ENCODE measurements at regions not wholly inside any gene's neighbourhood (a gene's known extent, or its start where the extent isn't known, plus 50 kb on each side); places are given as distances from the start of the nearest gene placed in this dataset.

- H3K27ac ChIP-seq (ENCODE audit: extremely low read depth, low read depth, low read length), result no peak overlapping the region
- no peak for TF ChIP-seq ZBTB48 (tag by site-specific recombination; IDR thresholded peaks at IDR 0.05)
- TF ChIP-seq KLF16 (tag by site-specific recombination; IDR thresholded peaks at IDR 0.05), result no peak
- no peak for TF ChIP-seq ZNF138 (tag by site-specific recombination; IDR thresholded peaks at IDR 0.05; ENCODE audit: borderline replicate concordance)
- no peak for TF ChIP-seq ZBTB8A (tag by site-specific recombination; IDR thresholded peaks at IDR 0.05)
- TF ChIP-seq ZNF391 (tag by site-specific recombination; IDR thresholded peaks at IDR 0.05; ENCODE audit: borderline replicate concordance, low read depth), result no peak
- no peak for TF ChIP-seq ZEB2 (tag by site-specific recombination; IDR thresholded peaks at IDR 0.05)
- no peak for TF ChIP-seq PATZ1 (tag by site-specific recombination; IDR thresholded peaks at IDR 0.05)
- TF ChIP-seq ZBTB49 (tag by site-specific recombination; IDR thresholded peaks at IDR 0.05; ENCODE audit: low read depth), result no peak
- TF ChIP-seq KLF17 (tag by site-specific recombination; IDR thresholded peaks at IDR 0.05), result no peak
- TF ChIP-seq ZNF341 (tag by site-specific recombination; IDR thresholded peaks at IDR 0.05; ENCODE audit: low read depth), result no peak
- TF ChIP-seq ZNF658 (tag by site-specific recombination; IDR thresholded peaks at IDR 0.05), result no peak
- no peak for TF ChIP-seq ZNF623 (tag by site-specific recombination; IDR thresholded peaks at IDR 0.05)
- no peak for TF ChIP-seq ZNF677 (tag by site-specific recombination; IDR thresholded peaks at IDR 0.05)
- TF ChIP-seq ZNF76 (tag by site-specific recombination; IDR thresholded peaks at IDR 0.05; ENCODE audit: borderline replicate concordance, low read depth), result no peak
- TF ChIP-seq KLF1 (tag by site-specific recombination; IDR thresholded peaks at IDR 0.05), result no peak
- no peak for TF ChIP-seq ZFHX2 (tag by site-specific recombination; conservative IDR thresholded peaks at IDR 0.05)
- no peak for TF ChIP-seq ATF2 (tag by site-specific recombination; IDR thresholded peaks at IDR 0.05; ENCODE audit: low read depth)
- TF ChIP-seq ZNF610 (tag by site-specific recombination; IDR thresholded peaks at IDR 0.05; ENCODE audit: borderline replicate concordance), result no peak
- TF ChIP-seq ZNF530 (tag by site-specific recombination; IDR thresholded peaks at IDR 0.05; ENCODE audit: low read depth), result no peak
- TF ChIP-seq EGR2 (tag by site-specific recombination; IDR thresholded peaks at IDR 0.05; ENCODE audit: low read depth), result no peak
- no peaks in the 10 kb centered on the region for H3K4me1 ChIP-seq (ENCODE audit: control insufficient read depth, insufficient read depth, low read length)
- CTCF ChIA-PET, result interaction anchor here (1.0 kb wide), 1 partner anchor 76 kb away, joined by 3 read pairs; no protein-coding TSS in a partner anchor
- no peak overlapping the region for H3K4me3 ChIP-seq (ENCODE audit: low read depth, low read length)
- H3K9me3 ChIP-seq (ENCODE audit: control insufficient read depth, insufficient read depth, low read depth, low read length), result no peaks in the 10 kb centered on the region
- POLR2A ChIA-PET, result no interaction called here
- H3K36me3 ChIP-seq (ENCODE audit: control insufficient read depth in 2 of 2, insufficient read depth in 1 of 2, low read length in 2 of 2), result no peaks in the 10 kb centered on the region
Measured at GRCh38 chr6:80543151-80543550, 436.7 kb downstream of the BCKDHB start.

GRCh38 chr6:80541886-80542285 is 435.4 kb downstream of the BCKDHB start:
- ChIA-PET CTCF (no interaction called here), POLR2A (no interaction called here)
- TF ChIP-seq PRDM6 (tag by site-specific recombination; IDR thresholded peaks at IDR 0.05) (no peak), ZNF266 (tag by site-specific recombination; IDR thresholded peaks at IDR 0.05; ENCODE audit: low read depth) (no peak), PBX3 (CRISPR knock-in tag; IDR thresholded peaks at IDR 0.05) (no peak)
- Histone ChIP-seq H3K36me3 (ENCODE audit: control insufficient read depth in 2 of 2, insufficient read depth in 1 of 2, low read length in 2 of 2) (no peaks in the 10 kb centered on the region), H3K4me3 (ENCODE audit: low read depth, low read length) (no peak overlapping the region), H3K9me3 (ENCODE audit: control insufficient read depth, insufficient read depth, low read depth, low read length) (no peaks in the 10 kb centered on the region), H3K27ac (ENCODE audit: extremely low read depth, low read depth, low read length) (no peak overlapping the region), H3K4me1 (ENCODE audit: control insufficient read depth, insufficient read depth, low read length) (no peaks in the 10 kb centered on the region)
